ENCODE measurements at regions not wholly inside any gene's neighbourhood (a gene's known extent, or its start where the extent isn't known, plus 50 kb on each side); places are given as distances from the start of the nearest gene placed in this dataset.
"Not testable (repeated sequence)": the region's sequence is repeated elsewhere in the genome, so short reads cannot be mapped to it uniquely, and the experiment has no call there.

- WGBS, result 71% methylated on average over 6 of the region's 6 CpGs
- Histone ChIP-seq H3K36me3 (no peaks in the 10 kb centered on the region), H3K27me3 (no peaks in the 10 kb centered on the region), H3K4me1 (no peaks in the 10 kb centered on the region), H3K4me3 (no peak overlapping the region), H3K9me3 (no peaks in the 10 kb centered on the region), H3K27ac (no peak overlapping the region)
- TF ChIP-seq POLR2A (IDR thresholded peaks at IDR 0.05) (no peak), POLR2AphosphoS5 (IDR thresholded peaks at IDR 0.05) (no peak), EP300 (IDR thresholded peaks at IDR 0.05) (no peak)
- no peak for DNase-seq (ENCODE audit: low spot score in 2 of 2)
Measured at GRCh38 chr10:28996345-28996744, 292.5 kb upstream of the LYZL1 start.

DNA sequence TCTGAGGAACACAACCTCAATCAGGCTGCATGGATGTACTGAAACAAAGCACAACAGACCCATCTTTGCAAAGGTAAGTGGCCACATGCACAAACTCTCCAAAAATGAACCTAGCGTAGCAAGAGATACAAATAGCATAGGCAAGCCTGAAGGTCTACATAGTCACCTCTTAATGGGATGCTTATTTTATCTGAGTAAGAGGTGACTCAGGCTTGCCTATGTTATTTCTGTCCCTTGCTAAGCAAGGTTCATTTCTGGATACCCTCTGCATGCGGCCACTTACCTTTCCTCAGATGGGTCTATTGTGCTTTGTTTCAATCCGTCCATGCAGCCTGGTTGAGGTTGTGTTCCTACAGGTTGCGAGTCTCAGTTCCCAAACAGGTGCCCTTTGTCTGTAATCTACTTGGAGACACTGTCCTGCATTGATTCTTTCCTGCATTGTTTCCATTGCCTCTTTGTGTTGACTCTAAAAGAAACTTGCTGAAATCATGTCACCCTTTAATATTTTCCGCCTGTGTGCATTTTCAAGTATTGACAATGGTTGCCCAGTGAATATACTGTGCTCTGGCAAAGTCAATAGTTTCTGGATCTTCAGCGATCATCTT lies 291.8 kb upstream of the LYZL1 start:
- no peak for TF ChIP-seq CTCF (IDR thresholded peaks at IDR 0.05)
- TF ChIP-seq EP300 (IDR thresholded peaks at IDR 0.05), result no peak
- no peak for TF ChIP-seq POLR2AphosphoS5 (IDR thresholded peaks at IDR 0.05)
- TF ChIP-seq POLR2A (IDR thresholded peaks at IDR 0.05), result no peak
- no peaks in the 10 kb centered on the region for H3K9me3 ChIP-seq
- H3K4me3 ChIP-seq, result no peak overlapping the region
- H3K27ac ChIP-seq, result no peak overlapping the region
- H3K36me3 ChIP-seq, result no peaks in the 10 kb centered on the region
- no peak for DNase-seq (ENCODE audit: low spot score in 2 of 2)
- H3K4me1 ChIP-seq, result no peaks in the 10 kb centered on the region
- H3K27me3 ChIP-seq, result no peaks in the 10 kb centered on the region
- 93% methylated on average over 6 of the region's 6 CpGs for WGBS

DNA sequence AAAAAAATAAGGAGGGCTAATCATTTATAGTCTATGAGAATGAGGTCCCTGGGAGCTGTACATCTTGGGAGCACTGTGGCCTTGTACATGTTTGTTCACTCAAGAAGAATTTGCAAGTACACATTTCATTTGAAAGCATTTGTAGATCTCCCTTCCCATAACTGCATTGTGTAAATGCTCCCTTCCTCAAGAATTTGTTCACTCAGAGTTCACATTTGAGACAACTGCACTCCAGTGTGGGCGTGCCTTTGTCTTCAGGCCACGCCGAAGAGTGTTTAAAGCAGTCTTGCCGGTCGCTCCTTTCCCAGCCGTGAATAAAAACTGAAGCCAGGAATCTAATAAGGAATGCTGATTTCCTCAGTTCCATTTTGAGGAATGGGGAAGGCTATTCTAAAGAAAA lies 291.1 kb upstream of the LYZL1 start:
- Histone ChIP-seq H3K27ac (no peak overlapping the region), H3K9me3 (no peaks in the 10 kb centered on the region), H3K4me3 (no peak overlapping the region), H3K36me3 (no peaks in the 10 kb centered on the region), H3K27me3 (no peaks in the 10 kb centered on the region), H3K4me1 (no peaks in the 10 kb centered on the region)
- TF ChIP-seq POLR2AphosphoS5 (IDR thresholded peaks at IDR 0.05), result no peak
- no peak for TF ChIP-seq EP300 (IDR thresholded peaks at IDR 0.05)
- no peak for TF ChIP-seq POLR2A (IDR thresholded peaks at IDR 0.05)
- no peak for TF ChIP-seq CTCF (IDR thresholded peaks at IDR 0.05)
- DNase-seq (ENCODE audit: low spot score in 2 of 2), result no peak
- WGBS, result 48% methylated on average over 6 of the region's 6 CpGs

- Histone ChIP-seq H3K9me3 (no peaks in the 10 kb centered on the region), H3K27me3 (no peaks in the 10 kb centered on the region), H3K27ac (no peak overlapping the region), H3K36me3 (no peaks in the 10 kb centered on the region), H3K4me3 (no peak overlapping the region), H3K4me1 (no peaks in the 10 kb centered on the region)
- TF ChIP-seq EP300 (IDR thresholded peaks at IDR 0.05) (no peak), POLR2A (IDR thresholded peaks at IDR 0.05) (no peak), CTCF (IDR thresholded peaks at IDR 0.05) (no peak), POLR2AphosphoS5 (IDR thresholded peaks at IDR 0.05) (no peak)
- 93% methylated on average over 6 of the region's 6 CpGs for WGBS
- no peak for DNase-seq (ENCODE audit: low spot score in 2 of 2)
Measured at GRCh38 chr10:29001801-29002200, 287.1 kb upstream of the LYZL1 start.

GRCh38 chr10:29003014-29003413 lies 285.9 kb upstream of the LYZL1 start:
- 96% methylated on average over 5 of the region's 5 CpGs for WGBS

GRCh38 chr10:29005988-29006387 lies 282.9 kb upstream of the LYZL1 start:
- Histone ChIP-seq H3K27ac (no peak overlapping the region), H3K4me3 (no peak overlapping the region), H3K27me3 (no peaks in the 10 kb centered on the region), H3K9me3 (no peaks in the 10 kb centered on the region), H3K4me1 (no peaks in the 10 kb centered on the region), H3K36me3 (no peaks in the 10 kb centered on the region)
- TF ChIP-seq POLR2A (IDR thresholded peaks at IDR 0.05), result no peak
- no peak for TF ChIP-seq EP300 (IDR thresholded peaks at IDR 0.05)
- TF ChIP-seq POLR2AphosphoS5 (IDR thresholded peaks at IDR 0.05), result no peak
- TF ChIP-seq CTCF (IDR thresholded peaks at IDR 0.05), result no peak
- DNase-seq (ENCODE audit: low spot score in 2 of 2), result no peak
- 96% methylated on average over 8 of the region's 8 CpGs for WGBS

More at GRCh38 chr10:29003014-29003413, 285.9 kb upstream of the LYZL1 start:
- H3K4me1 ChIP-seq; H3K27me3 ChIP-seq; H3K27ac ChIP-seq; DNase-seq (ENCODE audit: low spot score in 2 of 2); H3K4me3 ChIP-seq; H3K36me3 ChIP-seq; H3K9me3 ChIP-seq: not testable (repeated sequence)
